ENCODE measurements at regions not wholly inside any gene's neighbourhood (a gene's known extent, or its start where the extent isn't known, plus 50 kb on each side); places are given as distances from the start of the nearest gene placed in this dataset.

DNA sequence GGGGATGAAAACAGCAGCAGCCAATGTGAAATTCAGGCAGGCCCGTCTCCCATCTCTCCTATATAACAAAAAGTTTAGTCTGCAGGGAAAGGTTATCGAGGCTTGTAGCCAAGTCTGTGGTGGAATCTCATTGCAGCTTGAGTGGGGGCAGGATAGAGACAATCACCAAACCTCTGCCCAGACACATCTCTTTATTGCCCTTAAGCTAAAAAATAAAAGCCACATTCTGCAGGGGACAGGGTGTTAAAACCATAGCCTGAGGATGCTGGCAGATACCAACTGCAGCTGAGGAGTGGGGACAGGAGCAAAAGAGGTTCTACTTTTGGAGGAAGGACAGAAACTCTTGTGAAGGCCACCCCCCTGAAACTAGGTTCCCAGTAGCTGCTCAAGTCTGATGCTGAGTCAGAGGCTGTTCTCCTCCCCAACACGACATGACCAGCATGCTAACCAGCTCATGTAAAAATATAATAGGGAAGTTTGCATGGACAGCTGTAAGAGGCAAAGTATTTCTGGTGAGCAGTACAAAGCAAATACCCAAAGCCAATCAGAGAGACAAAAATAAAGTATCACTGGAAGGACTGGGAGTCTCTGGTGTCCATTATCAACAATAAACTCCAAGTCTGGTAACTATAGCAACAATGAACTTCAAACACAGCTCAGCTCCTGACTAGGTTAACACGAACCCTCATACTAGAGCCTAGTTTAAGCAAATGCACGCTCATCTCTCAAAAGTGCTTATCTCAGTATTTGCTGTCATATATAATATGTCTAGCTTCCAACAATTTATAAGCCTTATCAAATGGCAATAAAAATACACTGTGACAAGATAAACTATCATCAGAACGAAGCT lies 362.2 kb upstream of the SLCO3A1 start:
- peak in 1 of 2 donors; percentile 54 for DNase-seq (ENCODE audit: low read depth in 2 of 2)
- H3K4me3 ChIP-seq (replicated peaks in 1 of 2; ENCODE audit: low read depth in 2 of 2, low read length in 2 of 2): no peak overlapping the region
- no peak for TF ChIP-seq CTCF (IDR thresholded peaks at IDR 0.05; ENCODE audit: low read depth, low read length)

DNA sequence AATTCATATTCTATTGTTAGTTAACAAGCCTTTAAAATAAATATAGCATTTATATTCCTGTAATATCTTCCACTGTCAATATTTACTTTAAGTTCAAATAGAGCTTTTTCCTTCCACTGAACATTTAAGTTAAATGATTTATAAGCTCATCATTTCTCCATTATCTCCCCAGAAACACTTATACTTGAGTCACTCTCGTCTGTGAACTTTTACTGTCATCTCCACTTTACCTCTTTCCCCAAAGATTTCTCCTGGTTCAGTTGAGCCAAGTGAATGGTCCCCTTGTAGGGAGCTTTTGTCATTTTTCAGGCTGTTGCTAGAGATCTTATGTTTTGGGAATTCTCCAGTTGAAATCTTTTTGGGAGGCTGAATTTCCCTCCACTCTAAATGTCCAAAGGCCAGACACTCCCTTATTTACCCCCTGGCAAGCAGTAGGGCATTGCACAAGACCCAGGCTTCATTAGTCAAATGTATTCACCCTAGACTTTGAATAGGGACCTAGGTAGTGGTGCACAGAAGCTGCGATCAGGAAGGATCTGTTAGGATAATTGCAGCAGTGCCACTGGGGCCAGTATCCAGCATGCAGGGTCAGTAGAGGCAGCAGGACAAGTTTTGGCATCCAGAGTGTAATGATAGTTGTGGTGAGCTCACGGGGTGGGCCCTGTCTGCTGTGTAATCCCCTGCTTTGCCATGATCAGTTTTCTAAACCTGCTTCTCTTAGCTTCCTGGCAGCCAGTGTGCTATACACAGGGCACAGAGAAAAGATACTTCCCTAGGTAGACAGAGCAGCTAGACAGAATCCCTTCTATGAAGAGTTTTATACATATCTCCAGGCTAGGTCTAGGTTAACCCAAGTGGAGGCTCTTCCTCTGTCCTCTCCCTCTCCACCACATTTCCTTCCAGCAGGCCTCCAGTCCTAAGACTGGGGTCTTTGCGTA lies 356.5 kb upstream of the SLCO3A1 start:
- DNase-seq (ENCODE audit: low read depth in 2 of 2): no peak
- H3K4me3 ChIP-seq (replicated peaks in 1 of 2; ENCODE audit: low read depth in 2 of 2, low read length in 2 of 2): no peak overlapping the region
- no peak for TF ChIP-seq CTCF (IDR thresholded peaks at IDR 0.05; ENCODE audit: low read depth, low read length)

- H3K4me3 ChIP-seq (replicated peaks in 1 of 2; ENCODE audit: low read depth in 2 of 2, low read length in 2 of 2): no peak overlapping the region
- TF ChIP-seq CTCF (IDR thresholded peaks at IDR 0.05; ENCODE audit: low read depth, low read length): no peak
- no peak for DNase-seq (ENCODE audit: low read depth in 2 of 2)
Observed at GRCh38 chr15:91498046-91498748, 355.3 kb upstream of the SLCO3A1 start.

- no peak overlapping the region for H3K4me3 ChIP-seq (replicated peaks in 1 of 2; ENCODE audit: low read depth in 2 of 2, low read length in 2 of 2)
- no peak for TF ChIP-seq CTCF (IDR thresholded peaks at IDR 0.05; ENCODE audit: low read depth, low read length)
- no peak for DNase-seq (ENCODE audit: low read depth in 2 of 2)
Observed at GRCh38 chr15:91498749-91499062, 354.8 kb upstream of the SLCO3A1 start.

DNA sequence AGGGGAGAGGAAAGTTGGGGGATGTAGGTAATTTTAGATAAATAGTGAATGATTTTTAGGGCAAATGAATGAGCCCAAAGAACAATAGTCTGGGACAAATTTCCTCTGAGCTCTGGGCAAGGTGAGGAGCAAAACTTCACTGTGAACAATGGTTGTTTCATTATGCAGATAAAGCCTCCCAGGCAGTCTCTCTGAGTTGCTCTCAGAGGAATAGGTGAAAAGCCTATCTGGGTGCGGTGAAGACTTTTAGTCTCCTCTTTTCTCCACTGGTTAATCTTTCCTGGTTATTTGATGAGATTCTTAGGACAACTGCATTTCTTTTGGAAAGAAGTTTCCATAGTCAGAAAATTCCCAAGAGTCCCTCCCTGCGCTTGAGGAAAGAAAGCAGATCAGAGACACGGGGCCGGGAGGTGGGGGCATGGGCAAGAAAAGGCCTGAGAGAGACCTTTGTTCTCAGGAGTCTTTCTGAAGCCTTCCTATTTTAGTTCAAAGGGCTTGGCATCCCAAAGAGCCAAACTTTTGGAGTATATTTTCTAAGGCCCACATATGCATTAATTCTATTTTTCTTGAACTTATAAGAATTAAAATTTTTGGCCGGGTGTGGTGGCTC lies 353.6 kb upstream of the SLCO3A1 start:
- TF ChIP-seq CTCF (IDR thresholded peaks at IDR 0.05; ENCODE audit: low read depth, low read length): no peak
- no peak for DNase-seq (ENCODE audit: low read depth in 2 of 2)
- no peak overlapping the region for H3K4me3 ChIP-seq (replicated peaks in 1 of 2; ENCODE audit: low read depth in 2 of 2, low read length in 2 of 2)

DNA sequence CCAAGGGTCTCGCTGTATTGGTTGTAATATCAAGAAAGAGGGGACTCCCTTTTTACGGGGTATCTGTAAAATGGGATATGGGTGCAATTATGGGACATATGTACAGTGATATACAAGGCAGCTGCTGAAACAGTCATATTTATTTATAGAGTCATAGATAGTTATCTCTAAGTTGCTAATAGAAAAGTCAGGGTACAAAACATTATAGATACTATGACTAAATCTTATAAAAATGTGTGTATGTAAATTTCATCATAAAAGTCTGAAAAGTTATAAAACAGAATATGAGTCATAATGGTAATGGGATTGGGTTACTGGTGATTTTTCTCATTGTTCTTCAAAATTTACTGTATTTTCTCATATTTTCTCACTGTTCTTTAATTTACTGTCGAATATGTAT lies 344.9 kb upstream of the SLCO3A1 start:
- DNase-seq (ENCODE audit: low read depth in 2 of 2): peak in 1 of 2 donors; percentile 75
- TF ChIP-seq CTCF (IDR thresholded peaks at IDR 0.05; ENCODE audit: low read depth, low read length): no peak
- H3K4me3 ChIP-seq (replicated peaks in 1 of 2; ENCODE audit: low read depth in 2 of 2, low read length in 2 of 2): no peak overlapping the region
